Gastrocnemius medialis (tissue), 4 donors: ENCODE measurements at regions not wholly inside any gene's neighbourhood (a gene's known extent, or its start where the extent isn't known, plus 50 kb on each side); places are given as distances from the start of the nearest gene placed in this dataset.

Experiments
- CTCF ChIP-seq, 5 experiments: fragments of 450-650 bp in 3 of 5; fragments of 200-600 bp in 2 of 5; sonication (generic) in 2 of 5; IDR thresholded peaks in 4 of 5; conservative IDR thresholded peaks in 1 of 5; 1 replicate in 4 of 5; 2 replicates in 1 of 5; pipeline ENCODE4 v1.5.1; 2016 to 2019; ENCODE audit warnings: antibody characterized with exemption in 5 of 5, mild to moderate bottlenecking in 3 of 5, moderate library complexity in 3 of 5
- POLR2A ChIP-seq, 2 donors: fragments of 450-650 bp; IDR thresholded peaks; one replicate each; pipeline ENCODE4 v1.6.1; 2017; ENCODE audit warnings: antibody characterized with exemption in 2 of 2, mild to moderate bottlenecking in 2 of 2, moderate library complexity in 2 of 2

DNA sequence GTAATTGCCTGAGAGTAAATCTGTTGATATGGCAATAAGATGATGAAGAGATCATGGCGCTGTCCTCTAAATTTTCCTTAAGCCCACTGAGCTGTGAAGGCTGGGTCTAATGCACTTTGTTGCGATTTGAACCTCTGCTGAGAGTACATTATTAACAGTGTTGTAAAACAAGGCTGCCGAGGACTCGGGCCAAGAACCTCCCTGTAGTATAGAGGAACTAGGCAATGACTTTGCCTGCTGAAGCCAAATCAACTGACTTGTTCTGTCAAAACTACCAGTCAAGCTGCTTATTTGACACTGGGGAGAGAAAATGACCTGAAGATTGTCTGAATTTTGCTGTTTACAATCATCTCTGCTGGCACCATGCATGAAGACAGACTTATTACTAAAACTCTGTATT lies 1154.7 kb downstream of the DTWD2 start:
- TF ChIP-seq CTCF (IDR thresholded peaks at IDR 0.05 in 4 of 5, conservative IDR thresholded peaks at IDR 0.05 in 1 of 5): no peak
- TF ChIP-seq POLR2A (IDR thresholded peaks at IDR 0.05): no peak
